ENCODE measurements at regions not wholly inside any gene's neighbourhood (a gene's known extent, or its start where the extent isn't known, plus 50 kb on each side); places are given as distances from the start of the nearest gene placed in this dataset.

GRCh38 chr2:120453635-120453998, 107.7 kb downstream of the INHBB start:
- intact Hi-C loops (cut with DNase I; ENCODE audit: low total_unique reads): no loop called here
- no peak for DNase-seq
- Histone ChIP-seq H3K4me3 (no peak overlapping the region), H3K4me1 (no peaks in the 10 kb centered on the region), H3K27ac (no peak overlapping the region), H3K9me3 (peaks cover 0 to 16% (median 3%) of the 10 kb centered on the region in 3 donors), H3K27me3 (no peaks in the 10 kb centered on the region), H3K36me3 (no peaks in the 10 kb centered on the region)
- TF ChIP-seq CTCF (IDR thresholded peaks at IDR 0.05): no peak

GRCh38 chr2:120454654-120455385, 108.9 kb downstream of the INHBB start:
- Histone ChIP-seq H3K36me3 (no peaks in the 10 kb centered on the region), H3K9me3 (peaks cover 0 to 27% (median 3%) of the 10 kb centered on the region in 3 donors), H3K4me3 (no peak overlapping the region), H3K27ac (no peak overlapping the region), H3K27me3 (no peaks in the 10 kb centered on the region), H3K4me1 (no peaks in the 10 kb centered on the region)
- intact Hi-C loops (cut with DNase I; ENCODE audit: low total_unique reads): no loop called here
- TF ChIP-seq CTCF (IDR thresholded peaks at IDR 0.05): no peak
- DNase-seq: no peak

DNA sequence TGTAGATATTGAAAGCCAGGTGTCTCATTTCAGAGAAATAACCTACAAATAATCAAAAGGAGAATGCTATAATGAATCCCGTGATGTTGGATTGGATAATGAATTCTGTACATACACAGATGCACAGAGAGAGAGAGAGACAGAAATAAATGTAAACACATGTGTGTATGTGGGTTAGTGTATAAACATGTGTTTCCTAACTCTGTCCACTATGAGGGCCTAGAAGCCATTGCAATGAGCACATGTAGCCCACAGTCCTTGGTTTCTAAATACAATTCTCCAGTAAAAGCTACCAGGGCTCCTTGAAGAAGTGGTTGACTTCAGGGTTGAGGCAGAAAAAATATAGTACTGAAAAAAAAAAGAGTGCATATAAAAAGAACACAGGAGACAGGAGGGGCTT, 109.5 kb downstream of the INHBB start:
- H3K9me3 ChIP-seq: peaks cover 0 to 27% (median 3%) of the 10 kb centered on the region in 3 donors
- H3K4me1 ChIP-seq: no peaks in the 10 kb centered on the region
- H3K27me3 ChIP-seq: no peaks in the 10 kb centered on the region
- H3K36me3 ChIP-seq: no peaks in the 10 kb centered on the region
- no peak overlapping the region for H3K27ac ChIP-seq
- DNase-seq: no peak
- TF ChIP-seq CTCF (IDR thresholded peaks at IDR 0.05): no peak
- H3K4me3 ChIP-seq: no peak overlapping the region
- intact Hi-C loops (cut with DNase I; ENCODE audit: low total_unique reads): no loop called here

GRCh38 chr2:120456867-120457266, 110.9 kb downstream of the INHBB start:
- intact Hi-C loops (cut with DNase I; ENCODE audit: low total_unique reads): no loop called here
- Histone ChIP-seq H3K4me1 (no peaks in the 10 kb centered on the region), H3K27ac (no peak overlapping the region), H3K27me3 (no peaks in the 10 kb centered on the region), H3K36me3 (no peaks in the 10 kb centered on the region), H3K9me3 (peaks cover 0 to 27% (median 3%) of the 10 kb centered on the region in 3 donors), H3K4me3 (no peak overlapping the region)
- no peak for TF ChIP-seq CTCF (IDR thresholded peaks at IDR 0.05)
- no peak for DNase-seq

- Histone ChIP-seq H3K27ac (no peak overlapping the region), H3K4me1 (no peaks in the 10 kb centered on the region), H3K36me3 (no peaks in the 10 kb centered on the region), H3K9me3 (peaks cover 0 to 27% (median 3%) of the 10 kb centered on the region in 3 donors), H3K4me3 (no peak overlapping the region), H3K27me3 (peaks cover 0 to 3% of the 10 kb centered on the region in 2 donors)
- no peak for TF ChIP-seq CTCF (IDR thresholded peaks at IDR 0.05)
- DNase-seq: no peak
- intact Hi-C loops (cut with DNase I; ENCODE audit: low total_unique reads): no loop called here
Measured at GRCh38 chr2:120460511-120460910, 114.6 kb downstream of the INHBB start.

Data from tibial artery (tissue), 4 donors.